GM23338 (cell line): ENCODE measurements at regions not wholly inside any gene's neighbourhood (a gene's known extent, or its start where the extent isn't known, plus 50 kb on each side); places are given as distances from the start of the nearest gene placed in this dataset.

Source experiments
- CREB1 ChIP-seq: fragments of 250-450 bp; sonication (Bioruptor Pico); IDR thresholded peaks from 2 replicates; pipeline ENCODE4 v1.5.0; 2020; ENCODE audit warnings: low read depth, mild to moderate bottlenecking, moderate library complexity
- EZH2 ChIP-seq: fragments of 200-600 bp; sonication (generic); IDR thresholded peaks from one replicate; pipeline ENCODE4 v1.8.0; 2017; ENCODE audit warnings: antibody characterized with exemption, mild to moderate bottlenecking, low read depth; ENCODE audit not compliant: unreplicated experiment
- EZH2phosphoT487 ChIP-seq: fragments of 200-600 bp; sonication (generic); IDR thresholded peaks from one replicate; pipeline ENCODE4 v1.8.1; 2018; ENCODE audit warnings: antibody characterized with exemption; ENCODE audit not compliant: unreplicated experiment
- JUNB ChIP-seq: IDR thresholded peaks from one replicate; pipeline ENCODE4 v1.6.1; 2016; ENCODE audit warnings: antibody characterized with exemption; ENCODE audit not compliant: unreplicated experiment
- POLR2AphosphoS5 ChIP-seq: IDR thresholded peaks from 2 replicates; pipeline ENCODE4 v1.6.1; 2016; ENCODE audit warnings: antibody characterized with exemption, low read depth
- REST ChIP-seq: IDR thresholded peaks from one replicate; pipeline ENCODE4 v1.6.1; 2018; ENCODE audit warnings: antibody characterized with exemption; ENCODE audit not compliant: unreplicated experiment
- STAT1 ChIP-seq: IDR thresholded peaks from one replicate; pipeline ENCODE4 v1.6.1; 2016; ENCODE audit warnings: antibody characterized with exemption; ENCODE audit not compliant: unreplicated experiment
- ZNF114 ChIP-seq: fragments of 250-450 bp; sonication (Bioruptor Pico); IDR thresholded peaks from 2 replicates; pipeline ENCODE4 v1.5.0; 2020; ENCODE audit warnings: mild to moderate bottlenecking, moderate library complexity
- TF ChIP-seq, protein P1 (sequence below), 2 experiments: fragments of 200-600 bp in 1 of 2; sonication (generic) in 1 of 2; conservative IDR thresholded peaks; 2 replicates each; pipeline versions ENCODE4 v1.5.1 to v1.6.1; 2016 to 2017; ENCODE audit warnings: antibody characterized with exemption in 2 of 2, low read depth in 2 of 2, mild to moderate bottlenecking in 2 of 2, moderate library complexity in 1 of 2
- TF ChIP-seq, protein P2 (sequence below): fragments of 250-450 bp; sonication (Bioruptor Pico); IDR thresholded peaks from 2 replicates; pipeline ENCODE4 v1.5.0; 2020; ENCODE audit warnings: mild to moderate bottlenecking, moderate library complexity
- TF ChIP-seq, protein P3 (sequence below): IDR thresholded peaks from 2 replicates; pipeline ENCODE4 v1.6.1; 2016; ENCODE audit warnings: antibody characterized with exemption

DNA sequence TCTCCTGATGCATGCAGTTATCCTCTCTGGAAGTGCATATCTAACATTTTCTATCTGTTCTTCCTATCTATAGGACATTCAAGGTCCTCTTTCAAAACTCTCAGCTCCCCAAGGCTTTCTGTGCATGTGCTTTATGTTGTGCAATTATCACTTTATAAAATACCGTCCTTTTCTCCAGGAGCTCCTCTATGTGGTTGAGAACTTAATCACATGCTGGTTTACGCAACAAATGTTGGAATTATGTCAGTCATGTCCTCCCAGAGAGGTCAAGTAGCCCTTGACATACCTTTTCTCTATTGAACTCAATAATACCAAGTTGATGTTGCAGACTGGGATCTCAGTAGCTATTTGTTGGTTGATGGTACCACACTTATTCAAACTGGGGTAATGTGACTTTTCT is 388.4 kb downstream of the BTBD3 start:
- no peak for TF ChIP-seq EZH2
- no peak for TF ChIP-seq POLR2AphosphoS5
- no peak for TF ChIP-seq STAT1
- TF ChIP-seq, protein P1, sequence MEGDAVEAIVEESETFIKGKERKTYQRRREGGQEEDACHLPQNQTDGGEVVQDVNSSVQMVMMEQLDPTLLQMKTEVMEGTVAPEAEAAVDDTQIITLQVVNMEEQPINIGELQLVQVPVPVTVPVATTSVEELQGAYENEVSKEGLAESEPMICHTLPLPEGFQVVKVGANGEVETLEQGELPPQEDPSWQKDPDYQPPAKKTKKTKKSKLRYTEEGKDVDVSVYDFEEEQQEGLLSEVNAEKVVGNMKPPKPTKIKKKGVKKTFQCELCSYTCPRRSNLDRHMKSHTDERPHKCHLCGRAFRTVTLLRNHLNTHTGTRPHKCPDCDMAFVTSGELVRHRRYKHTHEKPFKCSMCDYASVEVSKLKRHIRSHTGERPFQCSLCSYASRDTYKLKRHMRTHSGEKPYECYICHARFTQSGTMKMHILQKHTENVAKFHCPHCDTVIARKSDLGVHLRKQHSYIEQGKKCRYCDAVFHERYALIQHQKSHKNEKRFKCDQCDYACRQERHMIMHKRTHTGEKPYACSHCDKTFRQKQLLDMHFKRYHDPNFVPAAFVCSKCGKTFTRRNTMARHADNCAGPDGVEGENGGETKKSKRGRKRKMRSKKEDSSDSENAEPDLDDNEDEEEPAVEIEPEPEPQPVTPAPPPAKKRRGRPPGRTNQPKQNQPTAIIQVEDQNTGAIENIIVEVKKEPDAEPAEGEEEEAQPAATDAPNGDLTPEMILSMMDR (conservative IDR thresholded peaks at IDR 0.05; ENCODE audit: low read depth in 2 of 2): no peak
- TF ChIP-seq CREB1 (CRISPR knock-in tag): no peak
- no peak for TF ChIP-seq EZH2phosphoT487
- no peak for TF ChIP-seq REST
- TF ChIP-seq JUNB: no peak
- TF ChIP-seq, protein P2, sequence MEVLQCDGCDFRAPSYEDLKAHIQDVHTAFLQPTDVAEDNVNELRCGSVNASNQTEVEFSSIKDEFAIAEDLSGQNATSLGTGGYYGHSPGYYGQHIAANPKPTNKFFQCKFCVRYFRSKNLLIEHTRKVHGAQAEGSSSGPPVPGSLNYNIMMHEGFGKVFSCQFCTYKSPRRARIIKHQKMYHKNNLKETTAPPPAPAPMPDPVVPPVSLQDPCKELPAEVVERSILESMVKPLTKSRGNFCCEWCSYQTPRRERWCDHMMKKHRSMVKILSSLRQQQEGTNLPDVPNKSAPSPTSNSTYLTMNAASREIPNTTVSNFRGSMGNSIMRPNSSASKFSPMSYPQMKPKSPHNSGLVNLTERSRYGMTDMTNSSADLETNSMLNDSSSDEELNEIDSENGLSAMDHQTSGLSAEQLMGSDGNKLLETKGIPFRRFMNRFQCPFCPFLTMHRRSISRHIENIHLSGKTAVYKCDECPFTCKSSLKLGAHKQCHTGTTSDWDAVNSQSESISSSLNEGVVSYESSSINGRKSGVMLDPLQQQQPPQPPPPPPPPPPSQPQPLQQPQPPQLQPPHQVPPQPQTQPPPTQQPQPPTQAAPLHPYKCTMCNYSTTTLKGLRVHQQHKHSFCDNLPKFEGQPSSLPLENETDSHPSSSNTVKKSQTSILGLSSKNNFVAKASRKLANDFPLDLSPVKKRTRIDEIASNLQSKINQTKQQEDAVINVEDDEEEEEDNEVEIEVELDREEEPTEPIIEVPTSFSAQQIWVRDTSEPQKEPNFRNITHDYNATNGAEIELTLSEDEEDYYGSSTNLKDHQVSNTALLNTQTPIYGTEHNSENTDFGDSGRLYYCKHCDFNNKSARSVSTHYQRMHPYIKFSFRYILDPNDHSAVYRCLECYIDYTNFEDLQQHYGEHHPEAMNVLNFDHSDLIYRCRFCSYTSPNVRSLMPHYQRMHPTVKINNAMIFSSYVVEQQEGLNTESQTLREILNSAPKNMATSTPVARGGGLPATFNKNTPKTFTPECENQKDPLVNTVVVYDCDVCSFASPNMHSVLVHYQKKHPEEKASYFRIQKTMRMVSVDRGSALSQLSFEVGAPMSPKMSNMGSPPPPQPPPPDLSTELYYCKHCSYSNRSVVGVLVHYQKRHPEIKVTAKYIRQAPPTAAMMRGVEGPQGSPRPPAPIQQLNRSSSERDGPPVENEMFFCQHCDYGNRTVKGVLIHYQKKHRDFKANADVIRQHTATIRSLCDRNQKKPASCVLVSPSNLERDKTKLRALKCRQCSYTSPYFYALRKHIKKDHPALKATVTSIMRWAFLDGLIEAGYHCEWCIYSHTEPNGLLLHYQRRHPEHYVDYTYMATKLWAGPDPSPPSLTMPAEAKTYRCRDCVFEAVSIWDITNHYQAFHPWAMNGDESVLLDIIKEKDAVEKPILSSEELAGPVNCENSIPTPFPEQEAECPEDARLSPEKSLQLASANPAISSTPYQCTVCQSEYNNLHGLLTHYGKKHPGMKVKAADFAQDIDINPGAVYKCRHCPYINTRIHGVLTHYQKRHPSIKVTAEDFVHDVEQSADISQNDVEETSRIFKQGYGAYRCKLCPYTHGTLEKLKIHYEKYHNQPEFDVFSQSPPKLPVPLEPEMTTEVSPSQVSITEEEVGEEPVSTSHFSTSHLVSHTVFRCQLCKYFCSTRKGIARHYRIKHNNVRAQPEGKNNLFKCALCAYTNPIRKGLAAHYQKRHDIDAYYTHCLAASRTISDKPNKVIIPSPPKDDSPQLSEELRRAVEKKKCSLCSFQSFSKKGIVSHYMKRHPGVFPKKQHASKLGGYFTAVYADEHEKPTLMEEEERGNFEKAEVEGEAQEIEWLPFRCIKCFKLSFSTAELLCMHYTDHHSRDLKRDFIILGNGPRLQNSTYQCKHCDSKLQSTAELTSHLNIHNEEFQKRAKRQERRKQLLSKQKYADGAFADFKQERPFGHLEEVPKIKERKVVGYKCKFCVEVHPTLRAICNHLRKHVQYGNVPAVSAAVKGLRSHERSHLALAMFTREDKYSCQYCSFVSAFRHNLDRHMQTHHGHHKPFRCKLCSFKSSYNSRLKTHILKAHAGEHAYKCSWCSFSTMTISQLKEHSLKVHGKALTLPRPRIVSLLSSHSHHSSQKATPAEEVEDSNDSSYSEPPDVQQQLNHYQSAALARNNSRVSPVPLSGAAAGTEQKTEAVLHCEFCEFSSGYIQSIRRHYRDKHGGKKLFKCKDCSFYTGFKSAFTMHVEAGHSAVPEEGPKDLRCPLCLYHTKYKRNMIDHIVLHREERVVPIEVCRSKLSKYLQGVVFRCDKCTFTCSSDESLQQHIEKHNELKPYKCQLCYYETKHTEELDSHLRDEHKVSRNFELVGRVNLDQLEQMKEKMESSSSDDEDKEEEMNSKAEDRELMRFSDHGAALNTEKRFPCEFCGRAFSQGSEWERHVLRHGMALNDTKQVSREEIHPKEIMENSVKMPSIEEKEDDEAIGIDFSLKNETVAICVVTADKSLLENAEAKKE: no peak
- no peak for TF ChIP-seq ZNF114 (CRISPR knock-in tag)
- TF ChIP-seq, protein P3, sequence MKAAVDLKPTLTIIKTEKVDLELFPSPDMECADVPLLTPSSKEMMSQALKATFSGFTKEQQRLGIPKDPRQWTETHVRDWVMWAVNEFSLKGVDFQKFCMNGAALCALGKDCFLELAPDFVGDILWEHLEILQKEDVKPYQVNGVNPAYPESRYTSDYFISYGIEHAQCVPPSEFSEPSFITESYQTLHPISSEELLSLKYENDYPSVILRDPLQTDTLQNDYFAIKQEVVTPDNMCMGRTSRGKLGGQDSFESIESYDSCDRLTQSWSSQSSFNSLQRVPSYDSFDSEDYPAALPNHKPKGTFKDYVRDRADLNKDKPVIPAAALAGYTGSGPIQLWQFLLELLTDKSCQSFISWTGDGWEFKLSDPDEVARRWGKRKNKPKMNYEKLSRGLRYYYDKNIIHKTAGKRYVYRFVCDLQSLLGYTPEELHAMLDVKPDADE: no peak
